ENCODE measurements at regions not wholly inside any gene's neighbourhood (a gene's known extent, or its start where the extent isn't known, plus 50 kb on each side); places are given as distances from the start of the nearest gene placed in this dataset.

- H4K91ac ChIP-seq (ENCODE audit: insufficient read length, low read depth, low read length) = no peak overlapping the region
- no peak overlapping the region for H2BK15ac ChIP-seq (ENCODE audit: low read depth, low read length)
- H3K79me2 ChIP-seq (ENCODE audit: insufficient read depth, low read length) = no peaks in the 10 kb centered on the region
- H4K5ac ChIP-seq (ENCODE audit: insufficient read length, low read depth, low read length) = no peak overlapping the region
- no peak overlapping the region for H3K27ac Mint-ChIP-seq
- H2BK5ac ChIP-seq (ENCODE audit: insufficient read length, low read length) = no peak overlapping the region
- no peaks in the 10 kb centered on the region for H3K4me1 Mint-ChIP-seq
- no peaks in the 10 kb centered on the region for H3K9me3 Mint-ChIP-seq
- TF ChIP-seq CTCF (conservative IDR thresholded peaks at IDR 0.05) = no peak
- no peaks in the 10 kb centered on the region; a peak in 1 of 7 replicates for H3K36me3 Mint-ChIP-seq (ENCODE audit: insufficient read depth in 1 of 3, low read depth in 3 of 3)
- no peak overlapping the region for H2AK5ac ChIP-seq (ENCODE audit: insufficient read length, low read length)
- H3K23me2 ChIP-seq (ENCODE audit: insufficient read length, low read depth, low read length, poor library complexity, severe bottlenecking) = no peaks in the 10 kb centered on the region
- H4K8ac ChIP-seq (replicated peaks; ENCODE audit: insufficient read length, low read depth, low read length) = no peak overlapping the region
- peaks cover 1% of the 10 kb centered on the region; the same call in 1 of the 2 replicates for H3K27me3 Mint-ChIP-seq (ENCODE audit: low read depth)
- H3K9ac ChIP-seq (ENCODE audit: extremely low read depth, insufficient read length, low read length) = no peak overlapping the region
- DNase-seq = no peak
- H3K4me2 ChIP-seq (ENCODE audit: insufficient read depth, insufficient read length, low read length) = no peak overlapping the region
- H3K14ac ChIP-seq (ENCODE audit: insufficient read depth, low read length) = no peak overlapping the region
- no peak overlapping the region for H2BK12ac ChIP-seq (ENCODE audit: insufficient read length, low read depth, low read length)
- H4K20me1 ChIP-seq (ENCODE audit: control insufficient read depth, insufficient read depth, insufficient read length) = no peaks in the 10 kb centered on the region
- no peak overlapping the region for H2BK120ac ChIP-seq (ENCODE audit: low read depth, low read length, poor library complexity, severe bottlenecking)
- H3K4me3 Mint-ChIP-seq = no peak overlapping the region
- no peaks in the 10 kb centered on the region for H3K9me3 ChIP-seq (ENCODE audit: control insufficient read depth, low read depth, low read length)
- no CpG with 5 or more reads among the region's 5 CpGs for WGBS (ENCODE audit: extremely low coverage, insufficient read length, low lambda C conversion rate)
- H2AFZ ChIP-seq (ENCODE audit: low read length) = no peak overlapping the region
- no peaks in the 10 kb centered on the region for H3K79me1 ChIP-seq (ENCODE audit: insufficient read depth, low read depth, low read length, poor library complexity, severe bottlenecking)
- H3K23ac ChIP-seq (ENCODE audit: insufficient read length, low read depth, low read length) = no peak overlapping the region
- no peak overlapping the region for H3K4ac ChIP-seq (ENCODE audit: low read depth, low read length)
- H3K27me3 ChIP-seq (ENCODE audit: insufficient read depth, low read length) = no peaks in the 10 kb centered on the region
- no peak overlapping the region for H3K56ac ChIP-seq (ENCODE audit: insufficient read length, low read depth, low read length)
- no peak overlapping the region for H3K27ac ChIP-seq (ENCODE audit: insufficient read length, low read depth, low read length)
- no peak overlapping the region for H3T11ph ChIP-seq (ENCODE audit: low read length)
- no peak overlapping the region for H3K18ac ChIP-seq (ENCODE audit: insufficient read length, low read depth, low read length)
- H3K4me1 ChIP-seq (ENCODE audit: insufficient read depth, low read length) = no peaks in the 10 kb centered on the region
- no peak overlapping the region for H2BK20ac ChIP-seq (ENCODE audit: low read depth, low read length, poor library complexity, severe bottlenecking)
Observed at GRCh38 chr10:29851241-29851640, 208.1 kb downstream of the JCAD start.
